GM12872 (cell line): ENCODE measurements at regions not wholly inside any gene's neighbourhood (a gene's known extent, or its start where the extent isn't known, plus 50 kb on each side); places are given as distances from the start of the nearest gene placed in this dataset.

Source experiments
- CTCF ChIP-seq: IDR thresholded peaks from 3 replicates; pipeline ENCODE4 v1.5.1; 2011; ENCODE audit warnings: low read depth, mild to moderate bottlenecking, low read length, moderate library complexity; ENCODE audit not compliant: insufficient read depth

GRCh38 chr7:34507191-34507590 lies 150.8 kb upstream of the NPSR1 start:
- no peak for TF ChIP-seq CTCF

GRCh38 chr7:34523226-34523918 lies 134.6 kb upstream of the NPSR1 start:
- TF ChIP-seq CTCF = no peak

GRCh38 chr7:34530259-34530658 lies 127.8 kb upstream of the NPSR1 start:
- no peak for TF ChIP-seq CTCF

- no peak for TF ChIP-seq CTCF
These were observed 119.0 kb upstream of the NPSR1 start for GRCh38 chr7:34539003-34539402.

- TF ChIP-seq CTCF = no peak
These were observed 113.4 kb upstream of the NPSR1 start for GRCh38 chr7:34544621-34545020.

- TF ChIP-seq CTCF = no peak
These were observed 107.0 kb upstream of the NPSR1 start for GRCh38 chr7:34550996-34551395.

- TF ChIP-seq CTCF = no peak
These were observed 105.5 kb upstream of the NPSR1 start for GRCh38 chr7:34552502-34552901.
